ENCODE measurements at regions not wholly inside any gene's neighbourhood (a gene's known extent, or its start where the extent isn't known, plus 50 kb on each side); places are given as distances from the start of the nearest gene placed in this dataset.

DNA sequence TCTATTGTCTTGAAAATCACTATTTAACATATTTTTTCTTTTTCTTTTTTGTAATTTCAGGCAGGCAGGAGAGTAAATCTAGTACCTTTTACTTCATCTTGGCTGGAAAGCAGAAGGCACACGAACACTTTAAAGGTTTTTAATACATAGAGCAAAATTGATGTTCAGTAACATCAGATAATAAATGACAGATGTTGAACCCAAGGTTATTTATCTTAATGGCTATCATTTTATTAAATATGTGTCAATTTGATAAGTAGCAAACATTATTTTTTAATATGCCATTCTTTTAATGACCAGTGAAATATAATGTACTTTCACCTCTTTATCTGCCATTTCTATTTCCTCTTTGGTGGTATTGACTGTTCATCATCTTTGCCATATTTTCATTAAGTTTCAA lies 381.2 kb downstream of the ARHGEF28 start:
- no peak for TF ChIP-seq EP300 (IDR thresholded peaks at IDR 0.05)
- no peak for TF ChIP-seq POLR2A (IDR thresholded peaks at IDR 0.05)
- no peaks in the 10 kb centered on the region for H3K9me3 ChIP-seq
- no peak overlapping the region for H3K27ac ChIP-seq
- no peaks in the 10 kb centered on the region for H3K27me3 ChIP-seq
- intact Hi-C loops (cut with DNase I) = no loop called here
- WGBS, 3 donors = 0% methylated on average over 1 of the region's 1 CpG
- DNase-seq = no peak
- H3K36me3 ChIP-seq = no peaks in the 10 kb centered on the region
- no peak overlapping the region for H3K4me3 ChIP-seq
- H3K4me1 ChIP-seq (ENCODE audit: insufficient read depth) = peaks cover 3% of the 10 kb centered on the region

DNA sequence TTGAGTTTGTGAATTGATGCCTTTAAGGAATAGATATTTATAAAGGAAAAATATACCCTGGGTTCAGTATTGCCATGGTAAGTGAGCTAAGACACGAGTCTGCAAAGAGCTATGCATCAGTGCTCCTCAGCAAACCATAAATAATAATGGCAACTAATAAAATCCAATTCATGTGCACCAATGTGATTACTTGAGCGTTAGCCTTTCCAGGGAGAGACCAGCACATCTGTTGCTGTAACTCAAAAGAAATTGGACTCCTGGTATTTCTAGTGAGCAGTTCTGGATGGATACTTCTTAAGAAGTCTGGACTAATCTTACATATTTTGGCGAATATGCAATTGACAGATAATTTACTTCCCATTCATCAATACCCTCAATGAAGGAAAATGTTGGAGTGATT lies 373.3 kb downstream of the ARHGEF28 start:
- peaks cover 3% of the 10 kb centered on the region for H3K4me1 ChIP-seq (ENCODE audit: insufficient read depth)
- no peaks in the 10 kb centered on the region for H3K27me3 ChIP-seq
- no peak overlapping the region for H3K4me3 ChIP-seq
- H3K9me3 ChIP-seq = no peaks in the 10 kb centered on the region
- DNase-seq = no peak
- intact Hi-C loops (cut with DNase I) = no loop called here
- no peak overlapping the region for H3K27ac ChIP-seq
- TF ChIP-seq, protein P1, sequence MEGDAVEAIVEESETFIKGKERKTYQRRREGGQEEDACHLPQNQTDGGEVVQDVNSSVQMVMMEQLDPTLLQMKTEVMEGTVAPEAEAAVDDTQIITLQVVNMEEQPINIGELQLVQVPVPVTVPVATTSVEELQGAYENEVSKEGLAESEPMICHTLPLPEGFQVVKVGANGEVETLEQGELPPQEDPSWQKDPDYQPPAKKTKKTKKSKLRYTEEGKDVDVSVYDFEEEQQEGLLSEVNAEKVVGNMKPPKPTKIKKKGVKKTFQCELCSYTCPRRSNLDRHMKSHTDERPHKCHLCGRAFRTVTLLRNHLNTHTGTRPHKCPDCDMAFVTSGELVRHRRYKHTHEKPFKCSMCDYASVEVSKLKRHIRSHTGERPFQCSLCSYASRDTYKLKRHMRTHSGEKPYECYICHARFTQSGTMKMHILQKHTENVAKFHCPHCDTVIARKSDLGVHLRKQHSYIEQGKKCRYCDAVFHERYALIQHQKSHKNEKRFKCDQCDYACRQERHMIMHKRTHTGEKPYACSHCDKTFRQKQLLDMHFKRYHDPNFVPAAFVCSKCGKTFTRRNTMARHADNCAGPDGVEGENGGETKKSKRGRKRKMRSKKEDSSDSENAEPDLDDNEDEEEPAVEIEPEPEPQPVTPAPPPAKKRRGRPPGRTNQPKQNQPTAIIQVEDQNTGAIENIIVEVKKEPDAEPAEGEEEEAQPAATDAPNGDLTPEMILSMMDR (IDR thresholded peaks at IDR 0.05) = no peak
- TF ChIP-seq EP300 (IDR thresholded peaks at IDR 0.05) (no peak), POLR2A (IDR thresholded peaks at IDR 0.05) (no peak)
- no peaks in the 10 kb centered on the region for H3K36me3 ChIP-seq
- WGBS, 3 donors = 49 to 74% (median 73%) methylated on average over 3 of the region's 3 CpGs

DNA sequence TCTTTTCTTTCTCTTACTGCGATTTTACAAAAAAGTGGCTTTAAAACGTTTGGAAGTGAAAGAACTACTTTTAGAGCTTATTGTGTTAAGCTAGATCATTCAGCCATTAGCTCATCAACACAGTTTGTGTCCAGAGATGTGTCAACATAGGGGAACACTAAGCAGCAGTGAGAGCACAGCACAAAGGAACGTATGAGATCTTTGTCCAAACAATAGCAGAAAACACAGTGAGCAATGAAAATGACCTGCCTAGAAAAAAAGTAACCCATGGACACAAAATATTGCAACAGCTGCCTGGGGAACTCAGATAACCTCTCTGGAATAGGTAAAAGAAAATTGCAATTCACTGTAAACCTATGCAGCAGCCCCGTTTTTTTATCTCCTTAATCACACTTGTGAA lies 372.5 kb downstream of the ARHGEF28 start:
- Histone ChIP-seq H3K27ac (no peak overlapping the region), H3K4me3 (no peak overlapping the region), H3K9me3 (no peaks in the 10 kb centered on the region), H3K4me1 (ENCODE audit: insufficient read depth) (peaks cover 3% of the 10 kb centered on the region), H3K36me3 (no peaks in the 10 kb centered on the region), H3K27me3 (no peaks in the 10 kb centered on the region)
- DNase-seq = no peak
- no peak for TF ChIP-seq EP300 (IDR thresholded peaks at IDR 0.05)
- TF ChIP-seq, protein P1 (IDR thresholded peaks at IDR 0.05) = no peak
- TF ChIP-seq POLR2A (IDR thresholded peaks at IDR 0.05) = no peak
- 17 to 26% (median 24%) methylated on average over 4 of the region's 4 CpGs for WGBS, 3 donors
- intact Hi-C loops (cut with DNase I) = no loop called here

DNA sequence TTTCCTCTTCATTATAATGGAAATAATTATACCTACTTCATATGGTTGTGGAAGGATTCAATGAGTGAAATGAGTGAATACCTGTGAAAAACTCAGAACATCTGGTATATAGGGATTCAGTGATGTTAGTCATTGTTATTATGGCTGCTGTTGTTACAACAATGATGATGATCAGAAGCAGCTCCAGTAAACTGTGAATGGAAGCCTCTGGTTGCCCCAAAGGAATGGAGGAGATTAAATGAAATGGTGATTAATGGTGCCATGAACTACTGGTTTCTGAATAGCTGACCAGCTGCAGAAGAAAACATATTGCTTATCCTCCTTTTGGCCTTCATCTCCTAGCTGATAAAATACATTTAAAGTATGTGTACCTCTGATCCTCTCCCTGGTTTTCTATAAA lies 372.0 kb downstream of the ARHGEF28 start:
- H3K4me1 ChIP-seq (ENCODE audit: insufficient read depth) = peaks cover 3% of the 10 kb centered on the region
- H3K36me3 ChIP-seq = no peaks in the 10 kb centered on the region
- DNase-seq = no peak
- H3K27ac ChIP-seq = no peak overlapping the region
- H3K9me3 ChIP-seq = no peaks in the 10 kb centered on the region
- intact Hi-C loops (cut with DNase I) = no loop called here
- no peaks in the 10 kb centered on the region for H3K27me3 ChIP-seq
- TF ChIP-seq POLR2A (IDR thresholded peaks at IDR 0.05) (no peak), EP300 (IDR thresholded peaks at IDR 0.05) (no peak)
- TF ChIP-seq, protein P1 (IDR thresholded peaks at IDR 0.05) = no peak
- no peak overlapping the region for H3K4me3 ChIP-seq

DNA sequence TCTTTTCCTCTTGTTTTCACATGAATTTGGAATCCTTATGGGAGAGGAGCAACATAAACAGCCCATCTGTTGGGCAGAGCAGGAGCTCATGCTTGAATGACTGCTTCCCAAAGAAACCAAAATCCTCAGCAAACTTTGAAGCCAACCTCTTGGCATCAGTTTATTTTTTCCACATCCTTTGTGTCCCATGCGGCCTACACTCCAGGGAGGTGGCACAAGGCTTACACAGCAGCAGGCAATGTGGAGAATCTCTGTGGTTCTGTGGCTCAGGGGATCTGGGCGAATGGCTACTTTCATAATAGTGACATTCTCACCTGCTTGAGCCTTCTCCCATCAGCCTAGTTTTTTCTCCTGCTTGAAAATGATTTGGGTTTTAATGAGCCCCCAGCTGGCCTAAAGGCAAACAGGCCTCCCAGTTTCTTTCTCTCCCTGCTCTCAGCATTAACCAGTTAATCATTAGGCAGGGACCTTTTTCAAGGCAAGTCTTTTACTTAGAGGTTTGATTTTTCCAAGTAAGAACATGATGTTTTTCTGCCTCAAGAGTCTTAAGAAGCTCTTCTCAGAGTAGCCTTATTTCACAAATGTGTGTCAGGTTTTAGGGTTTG lies 370.3 kb downstream of the ARHGEF28 start:
- Histone ChIP-seq H3K4me1 (ENCODE audit: insufficient read depth) (peaks cover 3% of the 10 kb centered on the region), H3K27ac (no peak overlapping the region), H3K4me3 (no peak overlapping the region), H3K9me3 (no peaks in the 10 kb centered on the region), H3K27me3 (no peaks in the 10 kb centered on the region), H3K36me3 (no peaks in the 10 kb centered on the region)
- 67 to 75% (median 72%) methylated on average over 2 of the region's 2 CpGs for WGBS, 3 donors
- intact Hi-C loops (cut with DNase I) = no loop called here
- no peak for DNase-seq
- TF ChIP-seq, protein P1 (IDR thresholded peaks at IDR 0.05) = no peak
- TF ChIP-seq POLR2A (IDR thresholded peaks at IDR 0.05) (no peak), EP300 (IDR thresholded peaks at IDR 0.05) (no peak)

All from ovary (tissue), 7 donors.